ENCODE measurements at regions not wholly inside any gene's neighbourhood (a gene's known extent, or its start where the extent isn't known, plus 50 kb on each side); places are given as distances from the start of the nearest gene placed in this dataset.

DNA sequence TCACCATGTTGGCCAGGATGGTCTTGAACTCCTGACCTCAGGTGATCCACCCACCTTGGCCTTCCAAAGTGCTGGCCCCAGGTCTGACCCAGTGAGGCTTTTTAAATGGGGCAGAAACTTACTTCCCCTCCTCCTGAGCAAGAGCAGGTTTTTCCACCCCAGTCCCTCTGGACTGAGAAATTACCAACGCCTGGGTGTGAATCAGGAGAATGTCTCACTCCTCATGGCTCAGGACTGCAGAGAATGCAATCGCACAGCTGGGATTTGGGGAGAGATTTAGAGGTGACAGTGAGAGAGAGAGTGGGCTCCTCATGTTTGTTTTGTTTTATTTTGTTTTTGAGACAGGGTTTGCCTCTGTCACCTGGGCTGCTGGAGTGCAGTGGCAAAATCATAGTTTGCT lies 203.6 kb downstream of the RAB11FIP4 start:
- Mint-ChIP-seq H3K27ac (no peak overlapping the region), H3K9me3 (no peaks in the 10 kb centered on the region), H3K4me1 (ENCODE audit: low read depth) (peaks cover 2% of the 10 kb centered on the region), H3K27me3 (ENCODE audit: low read depth) (peaks cover 2% of the 10 kb centered on the region), H3K4me3 (ENCODE audit: low read depth) (no peak overlapping the region), H3K36me3 (ENCODE audit: low read depth) (no peaks in the 10 kb centered on the region)
- DNase-seq (ENCODE audit: low spot score) = no peak
- intact Hi-C loops (cut with micrococcal nuclease) = no loop called here

GRCh38 chr17:31594416-31594815 lies 202.9 kb downstream of the RAB11FIP4 start:
- Mint-ChIP-seq H3K9me3 (no peaks in the 10 kb centered on the region), H3K4me3 (ENCODE audit: low read depth) (no peak overlapping the region), H3K27ac (no peak overlapping the region), H3K27me3 (ENCODE audit: low read depth) (peaks cover 2% of the 10 kb centered on the region), H3K4me1 (ENCODE audit: low read depth) (peaks cover 2% of the 10 kb centered on the region), H3K36me3 (ENCODE audit: low read depth) (no peaks in the 10 kb centered on the region)
- intact Hi-C loops (cut with micrococcal nuclease) = no loop called here
- no peak for DNase-seq (ENCODE audit: low spot score)

DNA sequence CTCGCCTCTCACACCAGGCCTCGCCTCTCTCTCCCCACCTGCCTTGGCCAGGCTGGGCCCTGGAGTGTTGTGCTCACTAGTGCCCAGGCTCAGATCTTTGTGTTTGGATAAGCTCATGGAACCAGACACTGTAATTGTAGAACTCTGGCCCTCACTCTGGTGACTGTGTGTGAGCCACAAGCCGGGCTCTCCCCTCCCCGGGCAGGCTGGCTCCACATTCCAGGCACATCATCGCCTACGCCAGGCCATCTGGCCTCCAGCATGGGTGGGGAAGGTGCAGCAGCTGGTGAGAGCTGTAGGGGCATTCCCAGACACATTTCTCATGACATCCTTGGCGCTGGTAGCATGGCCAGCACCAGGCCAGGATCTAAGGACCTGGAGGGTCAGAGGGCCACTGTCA lies 202.3 kb downstream of the RAB11FIP4 start:
- no peak for DNase-seq (ENCODE audit: low spot score)
- Mint-ChIP-seq H3K36me3 (ENCODE audit: low read depth) (no peaks in the 10 kb centered on the region), H3K4me1 (ENCODE audit: low read depth) (peaks cover 2% of the 10 kb centered on the region), H3K4me3 (ENCODE audit: low read depth) (no peak overlapping the region), H3K27me3 (ENCODE audit: low read depth) (peaks cover 2% of the 10 kb centered on the region), H3K9me3 (no peaks in the 10 kb centered on the region), H3K27ac (no peak overlapping the region)
- intact Hi-C loops (cut with micrococcal nuclease) = no loop called here

- no peaks in the 10 kb centered on the region for H3K9me3 Mint-ChIP-seq
- no peak overlapping the region for H3K4me3 Mint-ChIP-seq (ENCODE audit: low read depth)
- intact Hi-C loops (cut with micrococcal nuclease) = no loop called here
Measured at GRCh38 chr17:31591924-31592323, 200.4 kb downstream of the RAB11FIP4 start.

GRCh38 chr17:31588512-31588911 lies 197.0 kb downstream of the RAB11FIP4 start:
- Mint-ChIP-seq H3K27me3 (ENCODE audit: low read depth) (no peaks in the 10 kb centered on the region), H3K27ac (no peak overlapping the region), H3K4me1 (ENCODE audit: low read depth) (peaks cover 4% of the 10 kb centered on the region), H3K36me3 (ENCODE audit: low read depth) (no peaks in the 10 kb centered on the region), H3K9me3 (no peaks in the 10 kb centered on the region), H3K4me3 (ENCODE audit: low read depth) (no peak overlapping the region)
- intact Hi-C loops (cut with micrococcal nuclease) = no loop called here
- DNase-seq (ENCODE audit: low spot score) = no peak

More at GRCh38 chr17:31591924-31592323, 200.4 kb downstream of the RAB11FIP4 start:
- peaks cover 2% of the 10 kb centered on the region for H3K27me3 Mint-ChIP-seq (ENCODE audit: low read depth)
- no peak overlapping the region for H3K27ac Mint-ChIP-seq
- peaks cover 2% of the 10 kb centered on the region for H3K4me1 Mint-ChIP-seq (ENCODE audit: low read depth)
- no peak for DNase-seq (ENCODE audit: low spot score)
- no peaks in the 10 kb centered on the region for H3K36me3 Mint-ChIP-seq (ENCODE audit: low read depth)

DNA sequence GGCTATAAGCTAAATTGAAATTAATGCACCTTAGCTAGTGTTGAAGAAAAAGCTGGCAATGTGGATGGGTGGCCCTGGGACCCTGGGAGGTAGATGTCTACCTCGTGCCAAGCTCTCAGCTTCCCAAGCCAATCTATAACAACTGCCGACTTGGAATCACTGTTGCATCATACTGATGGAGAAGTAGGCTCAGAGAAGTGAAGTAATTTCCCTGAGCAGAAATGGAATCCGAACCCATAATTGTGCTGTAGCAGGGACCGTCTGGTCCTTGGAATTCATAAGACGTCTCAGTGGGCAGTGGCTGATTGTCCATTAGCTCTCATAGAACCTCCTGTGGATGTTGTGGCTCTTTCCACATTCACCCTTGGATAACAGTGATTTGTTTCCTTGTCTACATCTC lies 196.6 kb downstream of the RAB11FIP4 start:
- intact Hi-C loops (cut with micrococcal nuclease) = no loop called here
- Mint-ChIP-seq H3K27ac (no peak overlapping the region), H3K4me3 (ENCODE audit: low read depth) (no peak overlapping the region), H3K36me3 (ENCODE audit: low read depth) (no peaks in the 10 kb centered on the region), H3K27me3 (ENCODE audit: low read depth) (no peaks in the 10 kb centered on the region), H3K9me3 (no peaks in the 10 kb centered on the region), H3K4me1 (ENCODE audit: low read depth) (peaks cover 4% of the 10 kb centered on the region)
- no peak for DNase-seq (ENCODE audit: low spot score)
